Stimulated activated CD4-positive, alpha-beta T cell treated with anti-CD3 and anti-CD28 coated beads, Interleukin-1b, Interleukin-23, amount 100 ng/mL, for 48 hours (primary cell): ENCODE measurements at regions not wholly inside any gene's neighbourhood (a gene's known extent, or its start where the extent isn't known, plus 50 kb on each side); places are given as distances from the start of the nearest gene placed in this dataset.

Source experiments
- DNase-seq: peaks from one replicate; pipeline ENCODE4 v3.0.0-alpha.2; 2020

DNA sequence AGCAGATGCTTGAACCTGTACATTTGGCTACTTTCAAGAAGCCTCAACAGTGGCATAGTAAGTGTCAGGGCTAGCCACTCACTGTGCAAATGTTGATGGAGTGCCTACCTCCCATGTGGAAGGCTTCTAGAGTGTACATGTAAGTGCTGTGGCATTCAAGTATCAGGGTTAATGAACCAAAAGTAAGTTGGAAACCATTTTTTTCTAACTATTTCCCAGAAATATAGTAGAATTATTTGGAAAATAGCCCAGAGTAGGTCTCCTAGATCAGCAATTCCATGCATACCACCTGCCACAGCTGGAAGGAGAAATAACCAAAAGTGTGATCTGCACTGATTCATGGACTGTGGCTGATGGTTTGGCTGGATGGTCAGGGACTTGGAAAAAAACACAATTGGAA, 53.3 kb downstream of the FOXD1 start:
- DNase-seq = no peak

DNA sequence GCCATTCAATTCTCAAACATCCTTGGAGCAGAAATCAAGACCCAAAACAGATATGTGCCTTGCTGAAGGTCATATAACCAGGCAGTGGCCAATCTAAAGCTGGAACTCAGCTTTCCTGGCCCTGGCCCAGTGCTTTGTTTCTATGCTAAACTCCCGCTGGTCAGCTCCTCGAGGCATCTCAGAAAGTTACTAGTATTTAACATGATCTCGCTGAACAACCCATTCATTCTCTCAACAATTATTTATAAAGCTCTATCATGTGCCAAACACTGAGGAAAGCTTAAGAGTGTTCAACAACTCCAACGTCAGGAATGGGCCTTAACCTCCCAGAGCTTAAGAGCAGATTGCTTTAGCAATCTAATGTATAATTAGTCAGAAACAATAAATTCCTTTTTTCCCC, 54.0 kb downstream of the FOXD1 start:
- no peak for DNase-seq

DNA sequence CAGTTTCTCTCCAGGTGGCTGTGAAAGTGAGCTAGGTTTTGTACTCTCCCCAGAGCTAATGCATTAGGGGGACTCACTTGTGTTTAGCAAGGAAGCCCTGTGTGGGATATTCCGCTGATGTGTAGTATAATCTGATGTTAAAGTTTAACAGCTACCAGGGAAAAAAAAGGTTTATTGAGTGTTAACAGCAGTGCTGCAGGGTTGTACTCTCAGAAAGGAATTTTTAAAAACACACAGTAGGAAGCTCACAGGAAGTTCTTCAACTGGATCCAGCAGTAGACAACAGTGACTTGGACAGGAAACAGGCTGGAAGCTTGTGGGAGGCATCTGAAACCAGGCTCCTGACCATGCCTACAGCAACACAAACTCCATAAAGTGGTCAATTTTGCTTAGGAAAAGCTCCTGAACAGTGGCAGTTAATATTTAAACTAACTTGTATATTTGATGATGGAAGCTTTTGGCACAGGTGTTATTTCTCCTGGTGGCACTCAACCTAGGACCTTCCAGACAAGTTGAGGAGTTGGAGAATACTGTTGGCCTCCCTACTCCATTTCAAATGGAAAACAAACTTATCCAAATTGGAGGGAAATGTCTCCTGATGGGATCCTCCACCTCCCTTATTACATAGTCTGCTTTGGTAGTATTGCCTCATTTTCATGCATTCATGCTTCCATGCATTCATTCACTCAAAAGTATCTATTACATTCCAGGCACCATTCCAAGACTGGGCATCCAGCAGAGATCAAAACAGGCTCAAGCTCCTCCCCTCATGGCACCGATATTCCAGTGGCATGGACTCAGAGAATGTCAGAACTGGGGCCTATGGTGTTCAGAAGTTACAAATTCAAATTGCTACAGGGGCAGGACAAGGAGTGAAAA, 54.7 kb downstream of the FOXD1 start:
- no peak for DNase-seq

DNA sequence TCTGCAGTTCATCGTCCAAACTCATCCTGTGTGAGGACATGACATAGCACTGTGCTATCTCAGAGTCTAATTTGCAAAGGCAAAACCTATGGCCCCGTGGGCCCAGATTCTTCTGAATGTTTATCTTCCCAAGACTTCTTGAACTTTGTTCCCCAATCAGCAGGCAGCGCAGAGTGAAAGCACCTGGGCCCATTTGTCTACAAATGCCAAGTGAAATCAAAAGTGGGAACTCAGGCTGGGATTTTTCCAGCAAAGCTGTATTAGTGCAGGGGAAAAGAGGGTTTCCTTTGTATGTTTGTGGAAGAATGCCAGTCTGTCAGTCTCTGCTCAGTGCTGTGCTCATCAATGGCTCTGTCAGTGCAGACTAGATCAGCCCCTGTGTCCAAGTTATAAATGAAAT, 55.8 kb downstream of the FOXD1 start:
- DNase-seq = no peak

DNA sequence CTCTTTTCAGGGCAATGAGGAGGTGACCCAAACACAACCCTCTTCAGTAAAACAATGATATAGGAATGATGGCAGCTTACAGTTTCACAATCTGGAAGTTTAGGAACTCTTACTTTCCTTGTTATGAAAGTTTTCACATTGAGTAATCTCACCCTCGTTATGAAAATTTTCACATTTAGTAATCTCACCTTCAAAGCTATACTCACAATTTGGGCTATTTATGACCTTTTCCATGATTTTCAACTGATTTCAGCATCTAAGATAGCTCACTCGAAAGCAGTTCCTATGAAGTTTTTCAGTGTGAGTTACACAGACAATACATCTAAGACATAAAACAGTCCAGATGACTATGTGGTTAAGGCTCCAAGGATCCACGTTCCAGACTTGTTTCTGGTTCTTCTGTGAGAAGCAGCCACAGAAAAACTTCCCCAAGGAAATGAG, 57.1 kb downstream of the FOXD1 start:
- DNase-seq = no peak

DNA sequence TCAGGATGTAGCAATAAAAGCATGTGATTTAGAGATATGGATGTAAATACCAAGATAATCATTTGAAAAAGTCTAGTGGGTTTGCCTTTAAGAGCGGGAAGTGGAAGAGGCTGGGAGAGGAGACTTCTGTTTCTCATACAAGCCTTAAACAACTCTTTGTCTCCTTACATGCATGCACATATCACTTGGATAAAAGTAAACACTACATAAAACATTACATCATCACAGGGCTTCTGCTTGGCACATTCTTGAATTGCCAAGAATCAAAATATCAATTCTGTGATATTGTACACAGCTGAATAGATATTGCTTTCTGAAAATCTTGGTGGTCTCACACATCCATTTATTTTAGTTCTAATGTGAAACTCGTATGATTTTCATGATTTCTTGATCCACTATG, 57.6 kb downstream of the FOXD1 start:
- DNase-seq = no peak

DNA sequence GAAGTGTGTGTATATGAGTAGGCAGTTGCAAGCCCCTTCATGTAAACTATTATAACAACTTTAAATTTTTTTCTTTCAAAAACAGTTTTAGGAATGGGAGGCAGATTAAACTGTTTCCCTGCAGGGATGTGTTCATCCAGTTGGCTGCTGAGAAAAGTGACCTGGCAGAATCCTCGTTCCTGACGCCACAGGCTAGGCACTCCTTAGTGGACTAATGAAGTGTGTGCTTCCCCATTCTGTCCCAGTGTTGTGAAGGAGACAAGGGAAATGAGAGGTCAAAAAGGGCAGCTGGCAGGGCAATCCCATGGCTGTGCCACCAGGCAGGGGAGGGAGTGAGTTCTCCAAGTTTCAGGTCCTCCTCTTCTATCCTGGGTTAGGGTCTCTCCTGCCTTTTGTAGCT, 59.8 kb downstream of the FOXD1 start:
- DNase-seq = no peak

DNA sequence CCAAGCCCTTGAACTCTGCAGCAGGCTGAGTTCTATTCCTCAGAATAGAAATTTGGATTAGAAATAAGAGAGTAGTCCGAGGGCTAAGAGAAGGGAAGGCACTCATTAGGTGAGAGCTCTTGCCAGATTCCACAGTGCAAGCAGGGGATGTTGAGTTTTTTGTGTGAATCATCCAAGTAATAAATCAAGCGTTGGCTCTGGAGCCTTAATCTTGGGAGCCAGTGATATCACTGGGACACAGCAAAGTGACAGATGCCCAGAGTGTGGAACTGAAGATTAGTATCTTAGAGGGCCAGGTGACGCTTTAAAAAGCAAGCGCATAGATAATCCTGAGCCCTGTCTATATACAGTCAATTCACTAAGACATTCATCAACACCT, 60.3 kb downstream of the FOXD1 start:
- DNase-seq = no peak

DNA sequence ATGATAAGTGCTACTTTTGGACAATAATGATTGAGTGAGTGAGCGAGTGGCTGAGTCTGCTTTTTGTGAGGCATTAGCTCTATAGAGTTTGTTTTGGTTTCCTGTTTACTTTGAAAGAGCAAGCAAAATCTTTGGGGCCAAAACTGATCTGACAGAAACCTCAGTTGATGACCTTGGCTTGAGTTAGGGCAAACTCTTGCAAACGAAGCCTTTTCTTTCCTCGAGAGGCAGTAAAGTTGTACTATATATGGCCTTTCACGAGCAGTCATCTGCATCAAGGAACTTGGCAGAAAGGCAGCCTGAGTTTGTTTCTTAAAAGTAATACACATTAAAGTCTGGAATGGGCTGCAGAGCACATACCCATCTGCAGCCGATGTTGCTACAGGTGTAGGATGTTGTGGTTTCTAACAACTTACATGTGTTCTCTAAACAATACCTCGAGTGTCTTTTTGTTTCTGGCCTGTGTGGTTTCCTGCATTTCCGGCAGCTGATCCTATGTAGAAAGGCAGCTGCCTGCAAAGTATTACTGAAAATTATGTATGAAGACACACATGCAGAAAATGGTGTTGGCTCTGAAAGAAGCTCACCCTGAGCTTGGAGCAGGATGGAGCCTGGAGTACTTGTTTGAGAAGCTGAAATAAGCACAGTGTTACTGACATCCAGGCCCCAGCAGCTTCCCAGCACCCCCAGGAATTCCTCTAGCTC, 60.8 kb downstream of the FOXD1 start:
- DNase-seq = no peak

DNA sequence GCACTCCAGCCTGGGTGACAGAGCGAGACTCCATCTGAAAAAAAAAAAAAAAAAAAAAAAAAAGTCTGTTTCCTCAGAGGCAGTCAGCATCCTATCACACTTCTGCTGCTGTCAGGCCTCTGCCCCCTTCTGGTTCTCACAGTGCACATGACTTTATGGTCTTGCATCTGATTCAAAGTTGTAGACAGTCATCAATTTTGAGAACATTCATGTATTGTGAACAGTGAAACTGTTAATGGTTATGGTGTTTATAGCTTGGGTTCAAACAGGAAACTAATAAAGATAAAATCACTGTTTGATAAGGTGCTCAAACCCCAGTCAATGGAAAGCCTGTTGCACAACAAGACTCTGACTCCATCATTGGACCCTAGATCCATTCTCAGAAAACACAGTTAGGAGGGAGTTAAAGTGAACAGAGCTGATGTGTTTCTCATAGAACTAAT, 61.4 kb downstream of the FOXD1 start:
- no peak for DNase-seq

DNA sequence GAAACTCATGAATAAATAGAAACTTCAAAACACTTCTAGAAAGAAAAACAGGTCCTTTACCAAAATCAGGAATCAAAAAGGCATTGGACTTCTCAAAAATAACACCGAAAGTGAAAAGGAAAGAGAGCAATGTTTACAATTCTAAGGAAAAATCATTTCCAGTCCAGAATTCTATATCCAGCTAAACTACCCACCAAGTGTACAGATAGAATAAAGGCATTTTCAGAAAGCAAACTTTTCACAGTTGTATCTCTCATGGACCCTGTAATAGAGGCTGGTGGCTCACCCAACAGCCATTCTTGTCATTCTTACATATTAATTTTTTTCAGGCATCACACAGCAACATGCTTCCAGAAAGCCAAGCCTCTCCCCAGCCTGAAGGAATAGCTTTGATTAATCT, 63.7 kb downstream of the FOXD1 start:
- DNase-seq = no peak

DNA sequence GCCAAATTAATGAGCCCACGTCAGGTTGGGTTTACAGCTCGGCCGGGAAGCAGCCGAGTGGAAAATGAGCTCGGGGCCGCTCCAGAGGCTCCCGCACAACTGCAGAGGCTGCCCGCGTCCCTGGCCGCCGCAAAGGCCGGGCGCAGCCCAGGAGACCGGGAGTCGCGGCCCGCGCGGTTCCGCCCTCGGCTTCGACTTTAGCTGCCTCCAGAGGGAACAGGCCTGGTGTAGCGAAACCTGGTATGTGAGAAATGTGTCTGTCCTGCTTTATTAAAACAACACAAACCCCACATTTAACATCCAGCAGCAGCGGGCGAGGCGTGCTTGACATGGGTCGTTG, 66.2 kb downstream of the FOXD1 start:
- no peak for DNase-seq

DNA sequence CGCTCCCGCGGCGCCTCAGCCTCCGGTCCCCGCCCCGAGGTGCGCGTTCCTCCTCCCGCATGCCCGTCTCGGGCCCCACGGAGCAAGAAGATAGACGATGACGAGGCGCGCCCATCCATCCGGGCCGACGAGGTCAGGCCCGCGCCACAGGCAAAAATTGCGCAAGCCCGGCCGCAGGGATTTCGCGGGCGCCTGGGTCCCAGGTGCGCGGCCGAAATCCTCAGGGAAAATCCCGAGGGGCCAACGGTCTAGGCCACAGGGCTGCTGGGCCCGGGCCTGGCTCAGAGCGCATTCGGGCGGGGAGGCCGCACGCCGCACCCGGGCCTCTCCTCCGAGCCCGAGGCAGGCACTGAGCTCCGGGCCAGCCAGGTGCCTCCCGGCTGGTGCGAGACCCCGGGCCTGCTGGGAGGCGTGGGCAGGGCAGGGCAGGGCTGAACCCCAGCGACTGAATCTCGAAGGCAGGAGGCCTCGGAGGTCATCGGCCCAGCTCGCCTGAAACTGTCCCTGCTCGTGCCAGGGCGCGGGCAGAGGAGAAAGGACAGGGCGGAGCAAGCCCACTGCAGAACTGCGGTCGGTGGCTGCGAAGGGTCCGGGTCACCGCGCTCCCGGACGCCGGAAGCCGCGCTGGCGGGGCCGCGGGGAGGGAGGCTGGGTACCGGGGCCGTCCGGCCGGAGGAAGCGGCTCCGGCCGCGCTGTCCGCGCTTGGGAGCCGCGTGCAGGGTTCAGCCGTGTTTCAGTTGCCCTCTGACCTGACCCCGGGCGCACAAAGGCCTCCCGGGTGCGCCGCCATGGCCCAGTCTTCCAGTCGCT, 66.8 kb downstream of the FOXD1 start:
- no peak for DNase-seq

DNA sequence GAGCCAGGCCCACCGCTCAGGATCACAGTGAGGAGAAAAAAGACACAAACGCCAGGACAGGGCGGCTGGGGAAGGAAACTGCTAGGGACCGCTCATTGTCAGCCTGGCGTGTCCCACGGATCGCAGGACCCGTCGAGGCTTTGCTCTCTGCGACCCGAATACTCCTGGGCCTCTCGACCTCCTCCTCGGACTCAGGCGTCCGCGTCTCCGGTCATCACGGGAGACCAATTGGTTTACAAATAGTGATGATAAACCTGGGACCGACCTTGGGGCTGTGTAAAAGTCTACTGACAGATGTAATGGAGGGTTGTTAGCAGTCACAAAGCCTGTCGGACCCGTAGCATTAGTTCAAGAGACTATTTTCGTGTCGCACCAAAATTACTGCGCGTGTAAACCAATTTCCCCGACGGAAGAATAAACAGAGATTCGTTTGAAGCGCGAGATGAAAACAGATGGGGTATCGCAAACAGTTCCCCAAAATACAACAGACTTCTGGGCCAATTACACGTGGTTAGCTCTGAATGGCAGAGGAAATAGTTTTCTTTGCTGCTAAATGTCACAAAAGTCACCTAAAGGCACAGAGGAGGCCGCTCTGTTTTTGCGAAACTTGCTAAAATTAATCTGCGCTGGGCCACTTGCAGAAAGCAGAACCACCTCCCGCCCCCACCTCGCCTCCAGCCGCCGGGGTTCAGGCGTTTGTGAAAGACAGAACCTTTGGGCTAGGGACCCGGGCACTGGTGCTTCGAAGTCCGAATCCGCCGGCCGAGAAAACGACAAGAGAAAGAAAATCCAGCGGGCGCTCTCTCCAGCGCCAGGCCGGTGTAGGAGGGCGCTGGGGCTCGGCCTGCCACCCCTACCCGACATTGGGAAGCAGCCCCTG, 67.6 kb downstream of the FOXD1 start:
- DNase-seq = no peak

DNA sequence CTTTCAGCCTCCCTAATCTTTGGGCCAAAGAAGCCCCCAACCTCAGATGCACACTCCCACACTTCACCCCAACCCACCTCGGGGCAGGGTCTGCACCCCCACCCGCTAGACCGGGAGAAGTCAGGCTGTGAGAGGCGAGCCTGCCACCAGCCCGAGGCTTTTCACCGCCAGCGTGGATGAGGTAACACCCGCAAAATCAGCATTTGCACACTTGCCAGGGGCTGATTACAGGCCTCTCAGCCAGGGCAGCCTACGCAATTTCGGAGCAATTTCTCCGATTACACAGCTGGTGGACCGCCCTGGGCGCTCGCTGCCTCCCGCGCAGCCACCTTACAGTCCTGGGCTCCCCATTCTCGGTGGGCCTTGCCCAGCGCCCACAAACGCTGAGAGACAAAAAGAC, 68.5 kb downstream of the FOXD1 start:
- DNase-seq = no peak

DNA sequence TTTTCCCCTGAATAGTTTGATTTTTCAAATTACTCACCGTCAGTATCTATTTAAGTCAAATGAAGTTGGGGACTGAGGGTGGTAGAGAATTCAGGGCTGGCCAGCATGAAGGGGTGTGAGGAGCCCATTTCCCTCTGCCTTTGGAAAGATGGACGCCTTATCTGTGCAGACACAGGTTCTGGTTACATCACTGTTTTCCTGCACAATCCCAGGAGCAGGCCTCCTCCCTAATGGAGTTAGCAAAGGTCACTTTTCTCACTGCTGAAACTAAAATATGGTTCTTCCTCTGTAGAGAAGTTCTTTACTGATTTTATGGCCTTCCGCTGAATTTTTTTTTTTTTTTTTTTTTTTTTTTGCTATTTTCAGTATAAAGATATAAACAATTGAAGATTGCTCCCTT, 69.1 kb downstream of the FOXD1 start:
- DNase-seq = no peak

DNA sequence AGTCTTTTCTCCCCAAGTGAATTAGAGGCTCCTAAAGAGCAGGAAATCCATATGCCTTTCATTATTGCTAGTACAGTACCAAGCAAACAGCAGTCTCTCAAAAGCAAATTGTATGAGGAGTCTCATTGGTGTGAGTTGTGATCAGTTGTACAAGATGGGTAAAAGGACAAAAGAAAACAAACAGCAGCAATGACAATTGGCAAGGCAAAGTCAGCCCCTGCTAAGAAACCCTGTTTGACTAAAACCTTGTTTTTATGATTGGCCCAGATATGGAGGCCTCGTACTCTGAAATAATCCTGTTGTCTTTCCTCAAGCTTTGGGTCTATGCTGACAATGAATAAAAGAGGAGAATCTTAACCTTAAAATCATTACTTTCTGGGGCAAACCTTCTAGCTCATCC, 69.8 kb downstream of the FOXD1 start:
- DNase-seq = no peak

DNA sequence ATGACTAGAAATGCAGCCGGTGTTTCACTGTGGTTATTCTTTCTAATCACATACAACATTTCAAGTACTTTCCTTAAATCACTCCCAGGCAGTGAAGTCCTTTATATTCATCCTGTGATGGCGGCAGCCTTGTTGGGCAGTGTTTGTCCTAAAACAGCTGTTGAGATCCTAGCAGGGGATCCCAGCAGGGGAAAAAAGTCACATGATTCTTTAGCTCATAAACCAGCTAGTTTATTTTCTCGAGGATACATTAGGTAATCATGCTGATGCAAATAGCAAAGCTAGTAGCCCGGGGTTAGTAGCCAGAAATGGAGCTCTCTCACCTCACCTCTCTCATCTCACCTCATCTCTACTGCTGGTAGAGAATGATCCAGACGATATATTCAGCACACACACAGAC, 70.5 kb downstream of the FOXD1 start:
- DNase-seq = no peak

DNA sequence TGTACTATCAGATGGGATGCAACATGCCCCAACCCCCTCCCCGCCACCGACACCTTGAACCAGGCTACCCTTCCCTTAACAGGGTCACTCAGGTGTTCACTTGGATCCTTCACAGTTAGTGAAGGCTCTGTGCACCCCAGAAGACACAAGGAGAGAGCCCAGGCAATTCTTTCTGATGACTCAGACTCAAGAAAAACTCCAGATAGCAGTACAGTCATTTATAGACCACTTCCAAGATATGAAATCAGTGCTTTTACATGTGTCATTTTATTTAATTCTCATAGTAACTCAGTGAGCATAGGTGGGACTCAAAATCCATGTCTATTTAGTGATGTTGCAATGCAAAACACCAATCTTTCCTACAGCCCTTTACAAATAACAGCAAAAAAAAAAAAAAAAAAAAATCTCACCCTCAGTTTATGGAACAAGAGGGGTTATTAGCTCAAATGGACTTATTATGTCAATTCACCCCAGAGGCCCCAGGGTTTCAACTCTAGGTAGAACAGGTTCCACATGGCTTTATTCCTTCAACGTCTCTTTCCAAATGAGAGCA, 71.9 kb downstream of the FOXD1 start:
- DNase-seq = no peak

DNA sequence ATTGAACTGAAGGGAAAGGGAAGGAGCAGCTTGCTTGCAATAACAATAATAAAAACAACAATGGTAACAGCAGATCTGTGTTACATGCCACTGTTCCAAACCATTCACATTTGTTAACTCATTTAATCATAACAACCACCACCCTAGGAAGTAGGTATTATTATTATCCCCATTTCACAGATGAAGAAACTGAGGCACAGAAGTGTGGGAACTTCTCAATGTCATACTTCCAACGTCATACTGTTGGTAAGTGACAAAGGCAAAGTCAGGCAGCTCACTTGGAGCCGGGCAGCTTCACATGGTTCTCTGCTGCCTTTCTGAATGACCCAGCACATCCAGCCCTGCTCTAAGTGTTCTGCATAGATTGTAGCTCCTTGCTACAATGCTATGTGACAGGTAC, 72.6 kb downstream of the FOXD1 start:
- no peak for DNase-seq

DNA sequence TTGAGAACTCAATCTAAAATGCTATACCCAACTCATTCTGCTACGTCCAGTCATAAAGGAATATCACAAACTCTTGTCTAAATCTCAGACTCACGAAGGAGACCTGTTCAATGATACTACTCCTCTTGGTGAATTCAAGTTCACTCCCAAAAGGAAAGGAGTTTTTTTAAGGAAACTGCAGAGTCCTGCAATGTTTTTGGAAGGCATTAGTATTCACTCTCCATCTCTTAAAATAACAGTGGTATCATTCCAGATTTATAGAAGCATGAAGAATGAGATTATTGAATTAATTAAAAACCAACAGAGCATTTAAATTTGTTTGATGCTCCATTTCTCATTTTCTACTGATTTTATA, 73.4 kb downstream of the FOXD1 start:
- DNase-seq = no peak

DNA sequence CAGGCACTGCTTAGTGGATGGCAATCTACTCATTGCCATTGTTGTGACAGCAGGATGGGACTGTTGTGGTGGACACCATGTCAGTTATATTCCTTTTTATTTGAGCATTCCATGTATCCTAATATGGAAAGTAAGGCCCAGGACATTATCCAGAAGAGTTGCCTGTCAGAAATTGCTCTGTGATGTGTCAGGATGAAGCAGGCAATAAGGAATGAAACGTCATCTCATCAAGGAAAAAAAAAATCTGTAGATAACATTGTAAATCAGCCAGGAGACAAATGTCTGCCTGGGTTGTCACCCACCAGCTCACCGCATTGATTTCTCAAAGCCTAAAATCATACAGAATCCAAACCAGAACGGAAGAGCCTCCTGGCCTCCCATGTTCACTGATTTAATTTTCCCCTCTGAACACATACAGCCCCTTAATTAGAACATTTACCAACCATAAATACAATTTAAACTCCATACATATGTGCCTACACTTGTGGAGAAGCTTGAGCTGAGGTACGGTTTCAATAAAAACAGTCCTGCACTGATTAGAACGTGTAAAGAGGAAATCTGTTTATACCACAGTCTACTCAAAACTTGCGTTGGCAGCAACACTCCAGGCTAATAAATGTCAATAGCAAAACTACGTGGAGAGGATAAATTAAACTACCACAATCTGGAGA, 73.9 kb downstream of the FOXD1 start:
- no peak for DNase-seq
